ENCODE measurements at regions not wholly inside any gene's neighbourhood (a gene's known extent, or its start where the extent isn't known, plus 50 kb on each side); places are given as distances from the start of the nearest gene placed in this dataset.

DNA sequence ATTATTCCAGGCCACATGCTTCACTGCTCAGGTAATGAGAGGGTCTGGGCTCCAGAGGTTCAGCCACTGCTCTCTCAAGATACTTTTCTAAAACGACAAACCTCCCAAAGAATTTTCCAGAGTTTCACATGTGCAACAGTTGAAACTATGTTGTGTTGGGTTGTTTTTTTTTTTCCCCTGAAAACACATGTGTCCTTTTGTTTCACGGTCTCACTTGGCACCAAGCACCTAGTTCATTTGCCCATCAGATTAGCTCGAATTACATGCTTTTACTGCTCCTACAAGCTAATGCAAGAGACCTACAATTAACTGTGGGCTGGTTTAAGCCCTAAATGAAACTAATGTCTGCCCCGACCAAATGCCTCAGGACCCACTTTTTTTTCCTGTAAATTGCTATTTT lies 313.3 kb downstream of the FGFR2 start:
- TF ChIP-seq, protein P1, sequence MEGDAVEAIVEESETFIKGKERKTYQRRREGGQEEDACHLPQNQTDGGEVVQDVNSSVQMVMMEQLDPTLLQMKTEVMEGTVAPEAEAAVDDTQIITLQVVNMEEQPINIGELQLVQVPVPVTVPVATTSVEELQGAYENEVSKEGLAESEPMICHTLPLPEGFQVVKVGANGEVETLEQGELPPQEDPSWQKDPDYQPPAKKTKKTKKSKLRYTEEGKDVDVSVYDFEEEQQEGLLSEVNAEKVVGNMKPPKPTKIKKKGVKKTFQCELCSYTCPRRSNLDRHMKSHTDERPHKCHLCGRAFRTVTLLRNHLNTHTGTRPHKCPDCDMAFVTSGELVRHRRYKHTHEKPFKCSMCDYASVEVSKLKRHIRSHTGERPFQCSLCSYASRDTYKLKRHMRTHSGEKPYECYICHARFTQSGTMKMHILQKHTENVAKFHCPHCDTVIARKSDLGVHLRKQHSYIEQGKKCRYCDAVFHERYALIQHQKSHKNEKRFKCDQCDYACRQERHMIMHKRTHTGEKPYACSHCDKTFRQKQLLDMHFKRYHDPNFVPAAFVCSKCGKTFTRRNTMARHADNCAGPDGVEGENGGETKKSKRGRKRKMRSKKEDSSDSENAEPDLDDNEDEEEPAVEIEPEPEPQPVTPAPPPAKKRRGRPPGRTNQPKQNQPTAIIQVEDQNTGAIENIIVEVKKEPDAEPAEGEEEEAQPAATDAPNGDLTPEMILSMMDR (IDR thresholded peaks at IDR 0.05; ENCODE audit: poor library complexity), result no peak
- no peak for TF ChIP-seq EZH2phosphoT487 (IDR thresholded peaks at IDR 0.05; ENCODE audit: low read depth, severe bottlenecking, unreplicated experiment)
